HG02763 (cell line): ENCODE measurements at regions not wholly inside any gene's neighbourhood (a gene's known extent, or its start where the extent isn't known, plus 50 kb on each side); places are given as distances from the start of the nearest gene placed in this dataset.
A peak's percentile ranks its signal among the peaks of the same experiment; 100 is the strongest.
"Not testable (repeated sequence)": the region's sequence is repeated elsewhere in the genome, so short reads cannot be mapped to it uniquely, and the experiment has no call there.

ENCODE experiments used
- ATAC-seq: cut with Tn5 transposase; IDR thresholded peaks from one replicate; pipeline ENCODE4 v1.9.1; 2021; ENCODE audit warnings: mild to moderate bottlenecking, moderate library complexity; ENCODE audit not compliant: unreplicated experiment

DNA sequence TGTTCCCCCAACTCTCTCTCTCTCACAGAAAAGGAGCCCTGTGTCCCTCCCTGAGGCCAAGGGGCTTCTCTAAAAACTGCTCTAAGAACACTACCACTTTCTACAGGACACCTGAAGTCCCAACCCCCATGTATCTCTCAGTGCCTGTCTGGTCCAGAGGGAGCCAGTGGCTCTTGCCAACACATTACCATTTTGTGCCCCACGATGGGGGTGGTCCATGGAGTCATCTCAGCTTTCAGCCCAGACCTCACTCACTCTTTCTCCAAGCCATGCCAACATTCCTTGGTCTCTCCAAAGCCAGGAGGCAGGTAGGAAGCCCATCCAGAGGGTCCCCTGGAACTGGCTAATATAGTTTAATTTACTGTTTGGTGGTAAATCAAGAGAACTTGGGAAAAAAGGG lies 962.1 kb upstream of the DEFB115 start:
- not testable (repeated sequence) for ATAC-seq

DNA sequence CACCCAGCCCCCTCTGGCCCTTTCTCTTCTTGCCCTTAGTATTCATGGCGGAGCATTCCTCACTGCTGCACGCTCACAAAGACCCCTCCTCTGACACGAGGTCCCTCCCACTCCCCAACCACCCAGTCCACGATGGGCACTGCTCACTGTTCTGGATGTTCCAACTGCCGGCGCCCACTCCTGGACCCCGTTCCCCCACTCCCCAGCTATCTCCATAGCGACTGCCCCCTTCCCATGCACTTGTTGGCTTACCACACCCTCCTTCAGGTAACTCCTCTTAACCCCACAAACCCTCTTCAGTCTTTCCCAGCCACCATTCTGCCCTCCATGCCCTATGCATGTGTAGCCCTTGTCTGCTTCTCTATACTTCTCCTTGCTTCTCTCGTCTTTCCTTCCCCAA lies 961.5 kb upstream of the DEFB115 start:
- not testable (repeated sequence) for ATAC-seq

DNA sequence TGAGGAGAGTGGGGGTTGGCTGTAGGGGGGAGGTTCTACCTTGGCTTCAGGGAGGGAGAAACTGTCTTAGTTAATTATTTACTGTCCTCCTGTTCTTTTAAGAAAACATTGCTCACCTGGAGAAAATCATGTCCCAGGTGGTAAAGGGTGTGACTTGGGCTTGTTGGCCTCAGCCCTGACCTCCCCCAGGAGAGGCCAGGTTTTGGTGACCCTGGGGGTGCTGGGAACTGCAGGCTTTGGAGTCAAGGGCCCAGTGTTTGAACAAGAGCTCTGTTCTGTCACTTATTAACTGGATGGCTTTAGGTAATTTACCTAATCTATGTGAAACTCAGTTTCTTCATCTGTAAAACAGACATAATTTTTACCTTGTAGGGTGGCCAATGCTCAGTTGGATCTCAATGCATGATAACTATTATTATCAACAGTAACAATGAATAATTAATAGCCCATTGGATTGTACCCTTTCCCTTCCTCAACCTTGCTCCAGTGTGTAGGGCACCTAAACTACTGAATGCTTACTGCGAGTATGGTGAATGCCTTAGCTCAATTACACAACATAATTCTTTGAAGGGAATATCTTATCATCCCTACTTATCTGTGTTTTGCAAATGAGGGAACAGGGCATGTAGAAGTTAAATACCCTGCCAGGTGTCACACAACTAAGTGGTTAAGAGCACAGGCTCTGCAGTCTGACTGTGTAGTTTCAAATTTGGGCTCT lies 959.4 kb upstream of the DEFB115 start:
- ATAC-seq = not testable (repeated sequence)

DNA sequence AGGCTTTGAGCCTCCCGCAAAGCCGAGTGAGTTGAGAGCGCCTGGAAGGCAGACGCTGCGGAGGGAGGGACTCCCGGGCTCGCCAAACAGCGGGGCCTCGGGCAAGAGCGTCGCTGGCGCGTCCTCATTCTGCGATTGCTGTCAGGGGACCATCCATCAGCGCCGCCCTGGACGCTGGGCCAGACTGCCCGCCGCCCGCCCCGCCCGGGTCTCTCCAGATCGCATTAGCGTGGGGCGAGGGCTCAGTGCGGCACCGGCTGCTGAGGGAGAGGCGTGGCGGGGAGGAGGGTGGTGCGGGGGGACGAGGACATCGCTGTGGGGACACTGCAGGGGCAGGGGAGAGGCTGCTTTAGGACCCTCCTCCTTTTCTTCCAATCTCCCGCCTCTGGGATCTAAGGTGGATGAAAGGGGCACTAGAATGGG lies 957.2 kb upstream of the DEFB115 start:
- not testable (repeated sequence) for ATAC-seq

DNA sequence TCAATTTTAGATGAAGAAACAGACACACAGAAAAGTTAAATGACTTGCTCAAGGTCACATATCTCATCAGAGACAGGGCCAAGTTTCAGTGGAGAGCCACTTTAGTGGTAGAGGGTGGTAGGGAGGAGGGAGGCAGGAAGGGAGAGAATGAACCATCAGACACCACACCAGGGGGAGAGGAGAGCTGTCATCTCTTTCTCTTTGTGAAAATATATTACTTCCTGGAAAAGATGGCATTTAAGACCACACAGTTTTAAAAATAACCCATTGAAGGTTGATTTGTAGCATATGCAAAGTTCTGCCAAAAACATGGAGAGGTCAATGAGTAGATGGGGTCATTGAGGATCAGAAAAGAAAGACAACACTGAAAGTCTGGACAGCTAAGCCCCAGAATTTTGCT lies 954.7 kb upstream of the DEFB115 start:
- not testable (repeated sequence) for ATAC-seq

DNA sequence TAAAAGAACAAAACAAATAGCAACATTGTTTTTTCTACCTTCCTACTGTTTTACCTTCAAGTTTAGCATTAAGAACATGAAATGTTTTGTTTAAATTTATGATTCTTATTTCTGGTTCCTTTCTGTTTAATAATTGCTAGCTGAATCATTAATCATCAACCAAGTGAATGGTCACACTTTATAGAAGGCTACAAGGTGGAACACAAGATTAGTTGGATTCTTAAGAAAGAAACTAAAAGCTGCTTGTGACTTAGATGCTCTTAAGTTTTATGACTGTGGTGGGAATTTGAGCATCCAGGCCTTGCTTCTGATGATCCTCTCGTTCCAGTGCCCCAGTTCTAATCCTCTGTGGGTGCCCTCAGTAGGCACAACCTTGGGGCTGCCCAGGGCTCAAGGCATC lies 947.5 kb upstream of the DEFB115 start:
- ATAC-seq = not testable (repeated sequence)

DNA sequence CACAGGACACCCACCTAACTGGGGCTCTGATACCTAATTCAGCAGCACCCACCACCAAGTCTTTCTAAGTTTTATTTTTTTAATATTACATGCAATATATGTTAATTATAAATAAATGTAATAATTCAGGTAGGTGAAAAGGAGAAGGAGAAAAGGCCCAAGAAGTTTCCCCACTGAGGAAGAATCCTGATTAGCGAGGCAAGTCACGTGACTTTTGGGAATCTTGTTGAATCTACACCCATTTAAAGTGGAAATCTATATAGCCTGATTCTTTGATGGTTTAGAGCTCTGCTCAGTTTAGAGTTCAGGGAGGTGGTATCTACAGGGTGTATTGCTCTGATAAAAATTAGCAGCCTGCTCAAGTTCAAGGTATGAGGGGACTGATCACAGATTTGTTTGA lies 947.1 kb upstream of the DEFB115 start:
- not testable (repeated sequence) for ATAC-seq

DNA sequence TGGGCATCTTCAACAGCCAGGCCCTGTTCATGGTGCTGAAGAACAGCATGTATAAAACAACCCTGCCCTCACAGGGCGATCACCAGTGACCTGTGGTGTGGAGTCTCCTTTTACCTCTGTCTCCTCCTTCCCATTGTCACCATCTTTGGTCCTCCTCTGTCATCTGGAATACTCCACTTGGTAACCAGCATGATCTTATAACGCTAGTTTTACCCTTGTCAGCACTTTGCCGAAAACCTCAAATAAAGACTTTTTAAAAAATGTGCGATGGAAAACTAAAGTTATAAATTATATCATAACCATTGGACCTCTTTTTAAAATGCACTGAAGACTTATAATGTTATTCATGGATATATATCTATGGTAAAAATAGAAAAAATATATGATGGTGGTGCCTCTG lies 945.2 kb upstream of the DEFB115 start:
- ATAC-seq = not testable (repeated sequence)

DNA sequence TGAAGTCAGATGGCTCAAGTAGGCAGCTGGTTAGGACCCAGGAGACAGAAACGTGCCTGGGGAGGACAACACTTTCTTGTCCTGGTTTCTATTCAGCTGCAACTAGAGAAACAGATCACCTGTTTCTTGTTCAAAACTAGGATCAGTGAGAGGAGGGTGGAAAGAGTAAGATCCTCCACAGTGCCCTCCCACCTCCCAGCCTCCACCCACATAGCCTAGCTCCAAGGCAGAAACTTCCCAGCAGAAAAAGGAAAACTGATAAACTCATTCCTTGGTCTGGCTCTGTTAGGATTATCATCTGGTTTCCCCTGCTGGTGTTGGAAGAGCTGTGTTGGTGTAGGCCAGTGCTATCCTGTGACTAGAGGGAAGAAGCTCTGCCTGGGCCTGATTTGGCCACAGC lies 943.8 kb upstream of the DEFB115 start:
- ATAC-seq = not testable (repeated sequence)

DNA sequence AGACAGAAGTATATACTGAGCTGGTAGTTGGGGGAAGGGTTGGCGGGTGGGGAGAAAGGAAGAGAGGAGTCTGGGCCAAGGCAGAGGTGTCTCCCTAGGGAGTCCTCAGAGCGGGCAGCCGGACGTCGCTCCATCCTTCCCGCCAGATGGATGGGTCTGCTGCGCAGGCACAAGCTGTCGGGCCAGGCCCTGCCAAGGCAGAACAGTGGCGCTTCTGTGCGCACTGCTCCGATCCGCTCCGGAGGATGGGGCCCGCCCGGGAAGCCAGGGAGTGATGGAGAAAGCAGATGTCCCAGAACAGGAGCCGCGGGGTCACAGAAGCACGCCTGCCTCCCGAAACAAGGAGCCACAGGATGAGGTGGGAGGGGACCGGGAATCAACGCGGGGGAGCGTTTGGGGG lies 941.4 kb upstream of the DEFB115 start:
- not testable (repeated sequence) for ATAC-seq

DNA sequence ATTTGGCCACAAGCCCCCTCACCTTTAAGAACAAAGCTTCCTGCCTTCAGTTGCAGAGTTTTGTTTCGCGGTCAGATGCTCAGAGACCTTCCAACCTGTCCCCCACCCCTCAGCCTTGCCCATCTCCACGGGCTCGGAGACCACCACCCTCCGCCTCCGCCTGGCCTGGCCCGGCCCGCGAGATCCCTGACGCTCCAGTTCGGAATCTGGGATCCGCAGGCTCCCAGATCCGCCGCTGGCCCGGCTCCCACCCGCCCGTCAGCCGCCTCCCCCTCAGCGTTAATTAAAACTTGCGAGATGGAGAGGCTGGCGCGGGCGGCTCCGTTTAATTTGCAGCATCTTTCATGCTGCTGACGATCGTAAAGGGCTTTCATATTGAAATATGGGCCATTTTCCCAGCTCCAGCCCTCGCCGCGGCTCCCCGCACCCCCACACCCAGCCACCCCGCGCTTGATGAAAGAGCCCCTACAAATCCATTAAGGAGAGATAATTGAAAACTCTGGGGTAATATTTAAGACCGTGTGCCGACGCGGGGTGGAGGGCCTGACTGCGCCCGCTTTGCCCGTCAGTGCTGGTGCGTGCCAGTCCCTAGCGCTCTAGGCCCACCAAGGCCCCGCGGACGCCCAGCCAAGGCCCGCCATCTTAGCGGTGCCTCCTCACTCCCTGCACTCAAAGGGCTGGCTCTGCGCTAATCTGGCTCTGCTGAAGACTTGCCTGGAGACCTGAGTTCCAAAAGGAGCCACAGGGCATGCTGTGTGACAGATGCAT lies 940.7 kb upstream of the DEFB115 start:
- ATAC-seq = not testable (repeated sequence)

DNA sequence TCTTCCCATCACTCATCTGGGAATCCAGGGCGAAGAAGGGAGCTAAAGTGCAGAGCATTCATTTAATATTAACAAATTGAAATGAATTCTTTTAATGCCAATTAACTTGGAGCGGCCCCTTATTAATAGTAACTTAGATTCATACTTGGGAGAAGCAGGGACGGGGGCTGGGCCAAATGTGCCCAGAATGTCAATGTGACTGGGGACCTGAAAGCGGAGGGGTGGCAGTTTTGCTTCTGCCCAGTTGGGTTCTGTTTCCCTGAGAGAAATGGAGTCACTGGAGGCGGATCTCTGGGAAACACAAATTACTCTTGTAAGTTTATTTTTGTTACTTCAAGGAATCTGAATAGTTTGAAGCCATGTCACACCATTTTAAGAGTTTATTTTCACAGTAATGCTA lies 923.7 kb upstream of the DEFB115 start:
- not testable (repeated sequence) for ATAC-seq

DNA sequence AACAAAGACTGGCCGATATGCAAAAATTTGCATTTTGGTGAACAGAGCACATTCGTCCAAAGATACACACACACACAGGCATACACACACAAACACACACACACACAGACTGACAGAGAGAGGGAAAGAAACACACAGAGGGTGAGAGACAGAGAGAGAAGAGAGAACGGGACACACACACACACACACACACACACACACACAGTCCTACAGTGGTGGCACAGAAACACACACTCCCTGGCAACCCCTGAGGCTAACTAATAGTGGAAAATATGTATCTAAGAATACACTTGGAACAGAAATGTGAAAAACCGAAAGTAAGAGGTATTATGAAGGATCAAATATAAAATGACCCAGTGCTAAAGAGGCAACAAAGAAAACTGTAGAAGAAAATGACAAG lies 919.9 kb upstream of the DEFB115 start:
- not testable (repeated sequence) for ATAC-seq

DNA sequence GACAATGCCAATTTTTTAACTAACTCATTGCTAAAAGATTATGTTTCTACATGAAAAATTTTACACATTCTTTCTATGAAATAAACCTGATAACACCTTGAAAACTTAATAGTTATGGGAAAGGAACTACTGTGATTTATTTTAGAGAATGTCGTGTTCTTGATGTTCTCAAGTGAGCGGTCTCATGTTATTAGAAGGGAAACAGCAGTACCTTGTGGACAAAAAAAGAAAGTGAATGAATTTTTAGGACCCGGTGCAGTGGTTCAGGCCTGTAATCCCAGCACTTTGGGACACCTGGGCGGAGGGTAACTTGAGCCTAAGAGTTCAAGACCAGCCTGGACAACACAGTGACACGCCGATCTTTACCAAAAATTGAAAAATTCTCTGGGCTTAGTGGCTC lies 908.5 kb upstream of the DEFB115 start:
- ATAC-seq = not testable (repeated sequence)

DNA sequence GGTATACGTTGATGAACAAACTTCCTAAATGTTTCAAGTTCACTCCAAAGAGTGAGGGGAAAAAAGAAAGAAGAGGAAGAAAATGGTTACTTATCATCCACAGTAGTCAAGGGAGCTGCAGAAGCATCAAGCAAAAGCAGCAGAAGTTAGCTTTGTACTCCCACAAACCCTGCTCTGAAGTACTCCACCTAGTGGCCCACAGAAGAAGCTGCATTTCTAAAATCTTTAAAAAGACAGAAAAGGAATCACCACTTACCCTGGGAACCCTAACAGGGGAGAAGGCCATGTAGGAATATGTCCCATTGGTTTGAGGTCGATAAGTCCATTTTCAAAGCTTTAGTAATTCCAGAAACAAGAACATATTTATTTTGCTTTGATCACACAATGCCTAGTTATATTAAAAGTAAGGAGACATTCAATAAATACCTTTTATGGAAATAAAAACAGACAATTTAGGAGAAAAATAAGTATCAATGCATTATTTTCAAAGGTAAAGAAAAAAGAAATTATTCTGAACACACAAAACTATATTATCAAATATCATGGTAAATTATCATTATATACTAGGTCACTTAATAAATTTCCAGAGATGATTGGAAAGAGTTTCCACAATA lies 900.5 kb upstream of the DEFB115 start:
- not testable (repeated sequence) for ATAC-seq

DNA sequence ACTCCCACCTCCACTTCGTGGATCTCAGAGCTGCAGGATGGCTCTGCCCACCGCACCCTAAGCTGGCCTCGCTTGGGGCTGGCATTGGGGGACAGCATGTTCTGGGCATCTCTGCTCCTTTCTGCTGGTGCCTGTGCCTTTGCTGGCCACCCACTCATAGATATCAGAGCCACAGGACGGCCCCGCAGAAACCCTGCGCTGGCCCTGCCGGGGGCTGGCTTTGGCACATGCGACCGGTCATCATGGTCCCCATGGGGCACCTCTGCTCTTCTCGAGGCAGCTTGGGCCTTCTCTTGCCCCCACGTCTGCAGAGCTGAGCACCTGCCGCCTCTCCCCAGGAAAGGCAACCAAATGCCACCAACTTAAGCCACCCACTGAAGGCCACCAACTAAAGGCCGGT lies 895.7 kb upstream of the DEFB115 start:
- ATAC-seq = not testable (repeated sequence)

DNA sequence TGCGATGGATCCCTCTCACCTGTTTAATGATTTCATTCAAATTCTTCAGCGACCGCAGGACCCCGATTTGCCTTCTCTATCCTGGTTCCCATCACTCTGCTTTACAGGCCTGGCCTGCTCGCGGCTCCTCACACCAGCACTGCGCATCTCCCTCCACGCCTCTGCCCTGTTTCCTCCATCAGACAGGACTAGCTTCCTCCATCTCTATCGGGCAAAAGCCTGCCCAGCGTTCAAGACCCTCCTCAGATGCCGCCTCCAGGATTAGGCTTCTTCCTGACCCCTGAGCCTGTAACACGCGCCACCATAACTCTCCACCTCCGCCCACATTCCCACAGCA lies 881.1 kb upstream of the DEFB115 start:
- ATAC-seq = not testable (repeated sequence)

DNA sequence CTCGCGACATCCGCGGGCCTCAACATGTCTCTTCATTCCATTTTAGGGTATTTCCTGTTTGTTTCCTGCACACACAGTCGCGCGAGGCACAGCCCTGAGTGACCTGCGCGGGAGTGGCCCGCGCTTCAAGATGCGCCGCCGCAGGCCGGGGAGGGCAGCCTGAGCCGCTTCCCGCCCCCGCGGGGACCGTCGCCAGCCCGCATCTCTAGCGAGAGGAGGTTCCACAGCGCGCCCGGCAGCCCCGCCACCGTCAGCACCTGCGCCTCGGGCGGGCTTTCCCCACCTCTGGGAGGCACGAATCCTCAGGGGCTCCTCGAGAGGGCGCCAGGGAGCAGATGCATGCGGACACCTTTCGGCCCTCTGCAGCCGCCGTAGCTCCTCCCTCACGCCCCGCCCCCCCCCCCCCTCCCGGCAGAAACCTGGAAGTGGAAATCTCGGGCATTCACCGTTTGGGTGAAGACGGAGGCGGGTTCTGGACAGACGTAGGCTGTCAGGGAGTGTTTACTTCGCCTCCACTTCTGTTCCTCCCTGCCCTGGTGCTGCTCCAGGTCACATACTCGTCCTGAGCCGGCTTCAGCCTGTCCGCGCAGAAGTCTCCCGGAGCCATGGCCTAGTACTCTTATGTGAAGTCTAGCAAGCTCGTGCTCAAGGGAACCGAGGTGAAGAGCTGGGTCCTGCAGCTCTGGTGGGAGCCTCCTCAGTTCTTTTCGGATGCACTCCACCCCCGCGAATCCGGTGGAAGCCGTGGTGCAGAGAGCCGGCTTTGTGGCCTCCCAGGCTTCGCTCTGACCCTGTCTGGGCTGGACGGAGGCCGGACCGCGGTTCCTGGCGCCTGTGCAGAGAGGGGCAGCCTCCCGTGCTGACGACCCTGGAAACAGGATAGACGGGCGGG lies 880.5 kb upstream of the DEFB115 start:
- ATAC-seq = peak; percentile 85

DNA sequence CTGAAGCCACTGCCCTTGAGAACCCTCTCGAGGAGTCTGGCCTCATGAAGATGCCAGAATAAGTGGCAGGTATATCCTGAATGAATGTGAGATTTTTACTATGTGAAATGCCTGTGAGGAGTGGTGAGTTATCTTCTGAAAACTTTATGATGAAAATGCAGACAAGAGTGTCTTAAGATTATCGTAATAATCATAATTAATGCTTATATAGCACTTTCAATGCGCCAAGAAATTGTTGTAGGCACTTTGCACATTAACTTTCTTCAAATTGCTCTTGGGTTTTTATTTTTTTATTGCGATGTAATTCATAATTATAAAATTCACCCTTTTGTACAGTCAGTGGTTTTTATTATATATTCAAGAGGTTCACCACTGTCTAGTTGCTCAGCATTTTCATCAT lies 879.1 kb upstream of the DEFB115 start:
- not testable (repeated sequence) for ATAC-seq

DNA sequence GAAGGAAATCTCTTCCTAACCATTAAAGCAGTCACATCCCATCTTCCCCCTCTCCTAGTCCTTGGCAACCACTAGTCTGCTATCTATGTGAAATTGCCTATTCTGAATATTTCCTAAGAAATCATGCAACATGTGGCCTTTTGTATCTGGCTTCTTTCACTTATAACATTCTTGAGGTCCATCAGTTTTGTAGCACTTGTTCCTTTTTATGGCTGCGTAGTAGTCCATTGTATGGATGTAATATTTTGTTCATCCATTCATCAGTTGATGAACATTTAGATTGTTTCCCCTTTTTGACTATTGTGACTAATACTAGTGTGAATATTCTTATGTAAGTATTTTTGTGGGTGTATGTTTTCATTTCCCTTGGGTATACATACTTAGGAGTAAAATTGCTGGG lies 878.7 kb upstream of the DEFB115 start:
- ATAC-seq = not testable (repeated sequence)

DNA sequence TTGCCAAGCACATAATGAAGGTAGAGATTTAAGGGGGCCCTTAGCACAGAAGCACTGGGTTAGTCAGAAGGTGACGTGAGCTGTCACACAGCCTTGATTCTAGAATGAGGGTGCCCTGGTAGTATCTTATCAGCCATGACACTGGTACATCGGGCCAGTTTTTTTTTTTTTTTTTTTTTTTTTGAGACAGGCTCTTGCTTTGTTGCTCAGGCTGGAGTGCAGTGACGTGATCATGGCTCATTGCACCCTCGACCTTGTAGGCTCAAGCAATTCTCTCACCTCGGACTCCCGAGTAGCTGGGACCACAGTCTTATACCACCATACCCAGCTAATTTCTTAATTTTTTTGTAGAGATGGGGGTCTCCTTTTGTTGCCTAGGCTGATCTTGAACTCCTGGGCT lies 872.6 kb upstream of the DEFB115 start:
- ATAC-seq = not testable (repeated sequence)
